Activated CD8-positive, alpha-beta T cell treated with anti-CD3 and anti-CD28 coated beads for 36 hours (primary cell): ENCODE measurements at regions not wholly inside any gene's neighbourhood (a gene's known extent, or its start where the extent isn't known, plus 50 kb on each side); places are given as distances from the start of the nearest gene placed in this dataset.

Source experiments
- ATAC-seq: fragments of 200-7000 bp; cut with Tn5 transposase; one replicate; pipeline ENCODE4 v1.10.0; 2021; ENCODE audit warnings: mild to moderate bottlenecking, moderate library complexity
- CTCF ChIA-PET: fragments of 350-600 bp; sonication (Branson Sonifier 250); formaldehyde crosslinking; loops from one replicate; lab custom pipeline; 2021; ENCODE audit warnings: antibody characterized with exemption; lab: Charles Lee
- POLR2A ChIA-PET: fragments of 350-600 bp; sonication (Branson Sonifier 250); formaldehyde crosslinking; loops from one replicate; lab custom pipeline; 2021; ENCODE audit warnings: antibody characterized with exemption; lab: Charles Lee
- DNase-seq: peaks from one replicate; pipeline ENCODE4 v3.0.0-alpha.2; 2020
- H3K27ac Mint-ChIP-seq: one replicate; pipeline ENCODE4 v1.8.0; 2021; ENCODE audit warnings: mild to moderate bottlenecking, mixed read lengths
- H3K27me3 Mint-ChIP-seq: one replicate; pipeline ENCODE4 v1.8.0; 2021; ENCODE audit warnings: mixed read lengths
- H3K36me3 Mint-ChIP-seq: one replicate; pipeline ENCODE4 v1.8.0; 2021; ENCODE audit warnings: low read depth, mixed read lengths
- H3K4me1 Mint-ChIP-seq: one replicate; pipeline ENCODE4 v1.8.0; 2021; ENCODE audit warnings: low read depth, mixed read lengths
- H3K4me3 Mint-ChIP-seq: one replicate; pipeline ENCODE4 v1.8.0; 2021; ENCODE audit warnings: mild to moderate bottlenecking, moderate library complexity, mixed read lengths
- H3K9me3 Mint-ChIP-seq: one replicate; pipeline ENCODE4 v1.8.0; 2021; ENCODE audit warnings: mixed read lengths
- CTCF ChIP-seq: fragments of 200-600 bp; IDR thresholded peaks from one replicate; pipeline ENCODE4 v1.8.0; 2022; ENCODE audit warnings: antibody characterized with exemption, mild to moderate bottlenecking
- intact Hi-C: fragments of 100-400 bp; cut with micrococcal nuclease; formaldehyde crosslinking; loops from one replicate; pipeline ENCODE4 v1.10.0; 2022

- CTCF ChIA-PET: no interaction called here
- DNase-seq (no peak), ATAC-seq (no peak)
- POLR2A ChIA-PET: no interaction called here
- Mint-ChIP-seq H3K4me3 (no peak overlapping the region), H3K9me3 (peaks cover 1% of the 10 kb centered on the region), H3K4me1 (no peaks in the 10 kb centered on the region), H3K36me3 (no peaks in the 10 kb centered on the region), H3K27ac (no peak overlapping the region), H3K27me3 (peaks cover 36% of the 10 kb centered on the region)
- TF ChIP-seq CTCF: no peak
- intact Hi-C loops: no loop called here
Observed at GRCh38 chr1:36738245-36738644, 255.5 kb upstream of the CSF3R start.

DNA sequence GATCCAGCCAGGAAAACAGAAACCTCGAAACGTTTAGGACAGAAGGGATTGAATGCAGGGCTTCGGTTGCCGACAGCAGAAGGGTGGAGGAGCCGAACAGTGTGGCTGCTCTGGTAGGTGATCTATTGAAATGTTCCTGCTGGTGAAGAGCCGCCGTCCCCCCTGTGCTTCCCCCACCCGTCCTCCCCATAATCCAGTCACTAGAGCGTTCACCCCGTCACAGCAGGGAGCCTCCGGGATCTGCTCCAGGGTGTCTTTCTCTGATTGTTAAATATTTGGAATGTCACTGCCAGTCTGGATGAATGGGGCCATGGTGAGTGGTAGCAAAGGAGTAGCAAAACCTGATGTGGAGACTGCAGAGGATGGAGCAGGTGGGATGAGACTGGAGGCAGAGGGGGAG, 255.1 kb upstream of the CSF3R start:
- no peak for TF ChIP-seq CTCF
- Mint-ChIP-seq H3K4me3 (no peak overlapping the region), H3K9me3 (peaks cover 1% of the 10 kb centered on the region), H3K27me3 (peaks cover 36% of the 10 kb centered on the region), H3K27ac (no peak overlapping the region), H3K36me3 (no peaks in the 10 kb centered on the region), H3K4me1 (no peaks in the 10 kb centered on the region)
- DNase-seq (no peak), ATAC-seq (no peak)
- intact Hi-C loops: no loop called here
- POLR2A ChIA-PET: no interaction called here
- CTCF ChIA-PET: no interaction called here

DNA sequence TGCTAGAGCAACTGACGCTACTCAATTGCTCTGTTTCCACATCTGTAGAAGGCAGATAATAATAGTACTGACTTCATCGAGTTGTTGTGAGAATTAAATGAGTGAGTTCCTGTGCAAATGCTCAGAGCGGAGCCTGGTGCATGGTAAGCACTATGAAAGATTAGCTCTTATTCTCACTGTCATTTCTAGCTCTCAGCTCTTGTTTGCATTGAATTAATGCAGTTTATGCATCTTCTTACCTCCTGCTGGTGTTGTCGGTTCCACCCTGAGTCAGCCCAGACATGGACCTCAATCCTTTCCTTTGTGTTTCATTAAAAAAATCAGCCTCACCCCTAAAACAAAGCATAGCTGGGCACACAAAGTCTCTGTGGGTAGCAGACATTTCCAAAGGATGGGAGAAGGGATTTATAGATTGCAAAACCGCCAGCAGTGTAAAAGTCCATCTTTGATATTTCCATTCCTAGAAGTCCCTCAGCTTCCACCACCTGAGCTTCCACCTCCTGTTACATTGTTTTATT, 254.4 kb upstream of the CSF3R start:
- ChIA-PET CTCF (interaction anchor here (1.1 kb wide), 1 partner anchor 697 kb away, joined by 5 read pairs; no protein-coding TSS in a partner anchor), POLR2A (no interaction called here)
- Mint-ChIP-seq H3K4me1 (no peaks in the 10 kb centered on the region), H3K27ac (no peak overlapping the region), H3K36me3 (no peaks in the 10 kb centered on the region), H3K27me3 (peaks cover 40% of the 10 kb centered on the region), H3K4me3 (no peak overlapping the region), H3K9me3 (peaks cover 1% of the 10 kb centered on the region)
- TF ChIP-seq CTCF: no peak
- DNase-seq (no peak), ATAC-seq (no peak)
- intact Hi-C loops: no loop called here

DNA sequence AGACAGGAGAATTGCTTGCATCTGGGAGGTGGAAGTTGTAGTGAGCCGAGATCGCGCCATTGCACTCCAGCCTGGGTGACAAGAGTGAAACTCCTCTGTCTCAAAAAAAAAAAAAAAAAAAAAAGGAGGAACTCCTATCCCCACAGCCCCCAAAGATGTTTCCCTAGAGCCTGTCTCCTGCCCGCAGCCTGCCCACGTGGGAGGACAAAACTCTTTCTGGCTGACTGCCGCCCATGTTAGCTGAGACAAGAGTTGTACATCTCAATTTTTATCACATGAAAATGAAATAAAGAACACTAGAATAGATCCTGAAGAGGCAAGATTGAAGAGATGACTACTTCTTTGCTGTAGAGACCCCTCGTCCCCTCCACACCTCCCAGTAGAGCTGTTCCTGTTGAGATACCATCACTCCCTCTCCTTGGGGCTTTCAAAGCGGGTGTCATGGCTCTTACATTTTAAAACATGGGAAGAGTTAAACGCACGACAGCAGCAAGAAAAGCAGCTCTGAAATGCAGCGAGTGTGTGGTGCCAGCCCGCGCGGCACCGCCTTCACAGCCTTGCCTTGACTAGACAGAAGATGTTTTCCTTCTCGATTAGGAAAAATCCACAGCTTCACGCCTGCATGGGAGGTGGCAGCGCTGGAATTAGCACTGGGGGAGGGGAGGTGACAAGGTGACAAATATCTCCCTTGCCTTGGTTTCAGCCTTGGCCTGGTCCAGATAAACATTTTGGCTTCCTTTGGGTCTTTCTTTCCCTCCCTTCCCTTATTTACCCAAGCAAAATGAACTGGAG, 253.4 kb upstream of the CSF3R start:
- Mint-ChIP-seq H3K9me3 (peaks cover 1% of the 10 kb centered on the region), H3K4me1 (no peaks in the 10 kb centered on the region), H3K36me3 (no peaks in the 10 kb centered on the region), H3K4me3 (no peak overlapping the region), H3K27me3 (peaks cover 42% of the 10 kb centered on the region), H3K27ac (no peak overlapping the region)
- intact Hi-C loops: loop anchor here (2.0 kb wide), 1 partner anchor 19 kb away; no protein-coding TSS in a partner anchor
- POLR2A ChIA-PET: no interaction called here
- CTCF ChIA-PET: interaction anchor here (1.1 kb wide), 1 partner anchor 698 kb away, joined by 5 read pairs; no protein-coding TSS in a partner anchor
- TF ChIP-seq CTCF: no peak
- no peak for ATAC-seq
- no peak for DNase-seq

DNA sequence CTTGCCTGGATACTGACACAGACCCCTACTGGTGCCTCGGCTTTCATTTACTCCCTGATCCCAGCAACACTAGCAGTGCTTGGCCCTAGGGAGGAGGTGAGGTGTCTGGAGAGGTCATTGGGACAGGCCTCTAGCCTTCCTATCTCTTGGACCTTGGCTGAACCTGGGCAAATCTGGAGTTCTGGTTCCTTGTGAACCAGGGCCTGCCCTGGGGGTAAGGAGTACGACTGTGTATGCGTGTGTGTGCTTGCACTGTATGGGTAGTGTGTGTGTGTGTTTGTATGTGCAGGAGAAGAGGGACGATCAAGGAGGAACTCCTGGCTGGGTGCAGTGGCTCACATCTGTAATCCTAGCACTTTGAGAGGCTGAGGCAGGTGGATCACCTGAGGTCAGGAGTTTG, 252.7 kb upstream of the CSF3R start:
- Mint-ChIP-seq H3K4me3 (no peak overlapping the region), H3K9me3 (no peaks in the 10 kb centered on the region), H3K4me1 (no peaks in the 10 kb centered on the region), H3K27ac (no peak overlapping the region), H3K27me3 (peaks cover 42% of the 10 kb centered on the region), H3K36me3 (no peaks in the 10 kb centered on the region)
- ATAC-seq (no peak), DNase-seq (no peak)
- intact Hi-C loops: loop anchor here (2.0 kb wide), 1 partner anchor 19 kb away; no protein-coding TSS in a partner anchor
- ChIA-PET POLR2A (no interaction called here), CTCF (no interaction called here)
- no peak for TF ChIP-seq CTCF
